ENCODE measurements at regions not wholly inside any gene's neighbourhood (a gene's known extent, or its start where the extent isn't known, plus 50 kb on each side); places are given as distances from the start of the nearest gene placed in this dataset.

- H3K27me3 ChIP-seq (ENCODE audit: control insufficient read depth, insufficient read depth, low read length), result no peaks in the 10 kb centered on the region
- DNase-seq (ENCODE audit: low read depth), result no peak
- H3K4me3 ChIP-seq (ENCODE audit: low read depth, low read length), result no peak overlapping the region
- TF ChIP-seq CTCF (IDR thresholded peaks at IDR 0.05; ENCODE audit: insufficient read depth, low read length, poor library complexity, severe bottlenecking), result no peak
- H3K36me3 ChIP-seq (ENCODE audit: control insufficient read depth, insufficient read depth, low read length), result no peaks in the 10 kb centered on the region
Observed at GRCh38 chr10:10644676-10645385, 372.8 kb upstream of the CELF2 start.

DNA sequence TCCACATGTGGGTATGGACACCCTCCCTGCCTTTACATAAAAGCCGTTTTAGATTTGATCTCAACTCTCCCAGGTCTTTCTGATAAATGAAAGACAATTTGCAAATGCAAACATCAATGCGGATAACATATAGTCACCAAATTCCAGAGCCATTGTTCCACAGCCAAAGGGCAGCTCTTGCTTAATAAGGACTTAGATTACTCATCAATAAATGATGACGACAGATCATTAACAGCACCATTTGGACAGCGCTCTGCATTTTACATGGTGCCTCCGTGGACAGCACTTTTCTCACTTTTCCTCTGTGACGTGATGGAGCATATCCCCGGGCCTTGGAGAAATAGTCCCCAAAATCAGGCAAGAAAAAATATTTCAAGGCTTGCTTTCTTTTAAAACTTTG is 370.3 kb upstream of the CELF2 start:
- Histone ChIP-seq H3K27me3 (ENCODE audit: control insufficient read depth, insufficient read depth, low read length) (no peaks in the 10 kb centered on the region), H3K36me3 (ENCODE audit: control insufficient read depth, insufficient read depth, low read length) (no peaks in the 10 kb centered on the region), H3K4me3 (ENCODE audit: low read depth, low read length) (no peak overlapping the region)
- no peak for TF ChIP-seq CTCF (IDR thresholded peaks at IDR 0.05; ENCODE audit: insufficient read depth, low read length, poor library complexity, severe bottlenecking)
- no peak for DNase-seq (ENCODE audit: low read depth)

DNA sequence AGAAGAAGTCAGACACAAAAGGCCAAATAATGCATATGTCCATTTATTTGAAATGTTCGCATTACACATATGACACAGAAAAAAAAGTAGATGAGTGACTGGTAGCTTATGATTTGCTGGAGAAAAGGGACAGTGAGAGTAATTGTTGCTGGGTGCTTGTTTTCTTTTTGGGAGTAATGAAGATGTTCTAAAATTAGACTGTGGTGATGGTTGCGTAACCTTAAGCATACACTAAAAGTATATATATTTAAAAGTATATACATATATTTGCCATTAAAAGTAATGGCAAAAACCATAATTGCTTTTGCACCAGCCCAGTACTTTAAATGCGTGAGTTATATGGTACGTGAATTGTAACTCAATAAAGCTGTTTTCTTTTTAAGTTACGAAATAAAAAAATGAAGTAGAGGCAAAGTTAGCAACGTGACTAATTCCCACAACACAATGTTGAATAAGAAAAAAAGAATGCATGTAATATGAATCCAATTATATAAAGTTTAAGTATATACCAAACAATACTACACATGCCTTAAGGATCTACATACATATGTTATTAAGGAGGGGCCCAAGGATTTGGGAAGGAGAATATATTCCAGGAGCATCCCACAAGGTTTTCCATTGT is 360.4 kb upstream of the CELF2 start:
- DNase-seq (ENCODE audit: low read depth), result no peak
- Histone ChIP-seq H3K4me3 (ENCODE audit: low read depth, low read length) (no peak overlapping the region), H3K36me3 (ENCODE audit: control insufficient read depth, insufficient read depth, low read length) (no peaks in the 10 kb centered on the region), H3K27me3 (ENCODE audit: control insufficient read depth, insufficient read depth, low read length) (no peaks in the 10 kb centered on the region)
- no peak for TF ChIP-seq CTCF (IDR thresholded peaks at IDR 0.05; ENCODE audit: insufficient read depth, low read length, poor library complexity, severe bottlenecking)

- no peak for TF ChIP-seq CTCF (IDR thresholded peaks at IDR 0.05; ENCODE audit: insufficient read depth, low read length, poor library complexity, severe bottlenecking)
- Histone ChIP-seq H3K27me3 (ENCODE audit: control insufficient read depth, insufficient read depth, low read length) (no peaks in the 10 kb centered on the region), H3K4me3 (ENCODE audit: low read depth, low read length) (no peak overlapping the region), H3K36me3 (ENCODE audit: control insufficient read depth, insufficient read depth, low read length) (no peaks in the 10 kb centered on the region)
- no peak for DNase-seq (ENCODE audit: low read depth)
Observed at GRCh38 chr10:10658172-10658785, 359.4 kb upstream of the CELF2 start.

DNA sequence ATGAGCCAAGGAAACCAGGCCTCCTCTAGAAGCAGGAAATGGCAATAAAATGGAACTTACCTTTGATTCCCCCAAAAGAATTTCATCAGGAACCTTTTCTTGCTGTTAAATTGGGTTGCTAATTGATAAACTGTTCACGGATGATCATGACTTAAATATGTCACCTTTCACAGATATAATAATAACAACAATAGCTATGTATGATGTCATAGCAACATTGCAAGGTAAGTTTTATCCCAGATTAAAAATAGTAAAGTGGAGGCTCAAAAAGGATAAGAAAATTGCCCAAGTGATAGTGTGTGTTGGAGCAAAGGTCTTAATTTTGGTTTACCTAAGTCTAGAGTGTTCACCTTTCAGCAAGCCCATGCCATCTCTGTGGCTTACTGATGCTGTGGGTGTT is 357.6 kb upstream of the CELF2 start:
- no peak for DNase-seq (ENCODE audit: low read depth)
- Histone ChIP-seq H3K36me3 (ENCODE audit: control insufficient read depth, insufficient read depth, low read length) (no peaks in the 10 kb centered on the region), H3K27me3 (ENCODE audit: control insufficient read depth, insufficient read depth, low read length) (no peaks in the 10 kb centered on the region), H3K4me3 (ENCODE audit: low read depth, low read length) (no peak overlapping the region)
- TF ChIP-seq CTCF (IDR thresholded peaks at IDR 0.05; ENCODE audit: insufficient read depth, low read length, poor library complexity, severe bottlenecking), result no peak

All from kidney epithelial cell (primary cell).